GM23338 (cell line): ENCODE measurements at regions not wholly inside any gene's neighbourhood (a gene's known extent, or its start where the extent isn't known, plus 50 kb on each side); places are given as distances from the start of the nearest gene placed in this dataset.

Experiments
- ATAC-seq: fragments of 200-7000 bp; cut with Tn5 transposase; 3 replicates; pipeline ENCODE4 v1.9.1; 2020
- DNase-seq: peaks from one replicate; pipeline ENCODE4 v3.0.0-alpha.2; 2015; ENCODE audit warnings: low spot score
- H2AFZ ChIP-seq: fragments of 200-600 bp; sonication (generic); 2 replicates; pipeline ENCODE4 v1.8.0; 2016; ENCODE audit warnings: antibody characterized with exemption, mild to moderate bottlenecking, moderate library complexity
- H3F3A ChIP-seq: fragments of 200-600 bp; sonication (generic); replicated peaks from 2 replicates; pipeline ENCODE4 v1.8.0; 2017; ENCODE audit warnings: antibody characterized with exemption, mixed run types, low read depth
- H3K27ac ChIP-seq: fragments of 200-600 bp; sonication (generic); 2 replicates; pipeline ENCODE4 v1.6.1; 2016; ENCODE audit warnings: low read depth
- H3K27me3 ChIP-seq: fragments of 200-600 bp; sonication (generic); 2 replicates; pipeline ENCODE4 v1.8.0; 2016; ENCODE audit warnings: mild to moderate bottlenecking, mixed run types, moderate library complexity; ENCODE audit not compliant: insufficient read depth
- H3K36me3 ChIP-seq: fragments of 200-600 bp; sonication (generic); 2 replicates; pipeline ENCODE4 v1.8.0; 2016; ENCODE audit warnings: mild to moderate bottlenecking; ENCODE audit not compliant: insufficient read depth
- H3K4me1 ChIP-seq: fragments of 200-600 bp; sonication (generic); 2 replicates; pipeline ENCODE4 v1.8.0; 2016; ENCODE audit warnings: mild to moderate bottlenecking, moderate library complexity; ENCODE audit not compliant: insufficient read depth
- H3K4me2 ChIP-seq: fragments of 200-600 bp; sonication (generic); 2 replicates; pipeline ENCODE4 v1.7.1; 2017; ENCODE audit warnings: mixed run types
- H3K4me3 ChIP-seq: fragments of 200-600 bp; sonication (generic); 2 replicates; pipeline ENCODE4 v1.6.1; 2016; ENCODE audit warnings: mixed run types
- H3K79me2 ChIP-seq: fragments of 200-600 bp; sonication (generic); replicated peaks from 2 replicates; pipeline ENCODE4 v1.8.0; 2017; ENCODE audit warnings: mild to moderate bottlenecking; ENCODE audit not compliant: insufficient read depth
- H3K9me2 ChIP-seq: fragments of 200-600 bp; sonication (generic); 2 replicates; pipeline ENCODE4 v1.8.0; 2017; ENCODE audit not compliant: insufficient read depth
- H4K20me1 ChIP-seq: fragments of 200-600 bp; sonication (generic); replicated peaks from 2 replicates; pipeline ENCODE4 v1.8.0; 2017; ENCODE audit warnings: mild to moderate bottlenecking; ENCODE audit not compliant: insufficient read depth
- H3K27ac Mint-ChIP-seq: 2 replicates; pipeline ENCODE4 v1.8.0; 2020; ENCODE audit warnings: inconsistent platforms, mild to moderate bottlenecking, moderate library complexity, mixed read lengths
- H3K27me3 Mint-ChIP-seq: 3 replicates; pipeline ENCODE4 v1.8.0; 2022; ENCODE audit warnings: low read depth, mild to moderate bottlenecking, moderate library complexity, mixed read lengths, inconsistent platforms; ENCODE audit not compliant: insufficient read depth, poor library complexity
- H3K36me3 Mint-ChIP-seq: 3 replicates; pipeline ENCODE4 v1.8.0; 2021; ENCODE audit warnings: low read depth, mild to moderate bottlenecking, inconsistent platforms, moderate library complexity, mixed read lengths
- H3K4me1 Mint-ChIP-seq: 3 replicates; pipeline ENCODE4 v1.8.0; 2020; ENCODE audit warnings: mild to moderate bottlenecking, inconsistent platforms, mixed read lengths
- H3K4me3 Mint-ChIP-seq: 3 replicates; pipeline ENCODE4 v1.8.0; 2021; ENCODE audit warnings: moderate library complexity, mild to moderate bottlenecking, inconsistent platforms, mixed read lengths
- H3K9me3 Mint-ChIP-seq: 3 replicates; pipeline ENCODE4 v1.8.0; 2020; ENCODE audit warnings: moderate library complexity, mild to moderate bottlenecking, inconsistent platforms, mixed read lengths
- CREB1 ChIP-seq: fragments of 250-450 bp; sonication (Bioruptor Pico); IDR thresholded peaks from 2 replicates; pipeline ENCODE4 v1.5.0; 2020; ENCODE audit warnings: low read depth, mild to moderate bottlenecking, moderate library complexity
- EZH2 ChIP-seq: fragments of 200-600 bp; sonication (generic); IDR thresholded peaks from one replicate; pipeline ENCODE4 v1.8.0; 2017; ENCODE audit warnings: antibody characterized with exemption, mild to moderate bottlenecking, low read depth; ENCODE audit not compliant: unreplicated experiment
- EZH2phosphoT487 ChIP-seq: fragments of 200-600 bp; sonication (generic); IDR thresholded peaks from one replicate; pipeline ENCODE4 v1.8.1; 2018; ENCODE audit warnings: antibody characterized with exemption; ENCODE audit not compliant: unreplicated experiment
- JUNB ChIP-seq: IDR thresholded peaks from one replicate; pipeline ENCODE4 v1.6.1; 2016; ENCODE audit warnings: antibody characterized with exemption; ENCODE audit not compliant: unreplicated experiment
- NANOG ChIP-seq: IDR thresholded peaks from 2 replicates; pipeline ENCODE4 v1.6.1; 2016; ENCODE audit warnings: antibody characterized with exemption, borderline replicate concordance
- POLR2AphosphoS5 ChIP-seq: IDR thresholded peaks from 2 replicates; pipeline ENCODE4 v1.6.1; 2016; ENCODE audit warnings: antibody characterized with exemption, low read depth
- STAT1 ChIP-seq: IDR thresholded peaks from one replicate; pipeline ENCODE4 v1.6.1; 2016; ENCODE audit warnings: antibody characterized with exemption; ENCODE audit not compliant: unreplicated experiment
- ZNF114 ChIP-seq: fragments of 250-450 bp; sonication (Bioruptor Pico); IDR thresholded peaks from 2 replicates; pipeline ENCODE4 v1.5.0; 2020; ENCODE audit warnings: mild to moderate bottlenecking, moderate library complexity
- TF ChIP-seq, protein P1 (sequence below): IDR thresholded peaks from one replicate; pipeline ENCODE4 v1.6.1; 2018; ENCODE audit warnings: antibody characterized with exemption; ENCODE audit not compliant: unreplicated experiment
- TF ChIP-seq, protein P2 (sequence below): IDR thresholded peaks from 2 replicates; pipeline ENCODE4 v1.6.1; 2016; ENCODE audit warnings: antibody characterized with exemption
- TF ChIP-seq, protein P3 (sequence below): fragments of 250-450 bp; sonication (Bioruptor Pico); IDR thresholded peaks from 2 replicates; pipeline ENCODE4 v1.5.0; 2020; ENCODE audit warnings: mild to moderate bottlenecking, moderate library complexity
- TF ChIP-seq, protein P4 (sequence below), 2 experiments: fragments of 200-600 bp in 1 of 2; sonication (generic) in 1 of 2; conservative IDR thresholded peaks; 2 replicates each; pipeline versions ENCODE4 v1.5.1 to v1.6.1; 2016 to 2017; ENCODE audit warnings: antibody characterized with exemption in 2 of 2, low read depth in 2 of 2, mild to moderate bottlenecking in 2 of 2, moderate library complexity in 1 of 2

DNA sequence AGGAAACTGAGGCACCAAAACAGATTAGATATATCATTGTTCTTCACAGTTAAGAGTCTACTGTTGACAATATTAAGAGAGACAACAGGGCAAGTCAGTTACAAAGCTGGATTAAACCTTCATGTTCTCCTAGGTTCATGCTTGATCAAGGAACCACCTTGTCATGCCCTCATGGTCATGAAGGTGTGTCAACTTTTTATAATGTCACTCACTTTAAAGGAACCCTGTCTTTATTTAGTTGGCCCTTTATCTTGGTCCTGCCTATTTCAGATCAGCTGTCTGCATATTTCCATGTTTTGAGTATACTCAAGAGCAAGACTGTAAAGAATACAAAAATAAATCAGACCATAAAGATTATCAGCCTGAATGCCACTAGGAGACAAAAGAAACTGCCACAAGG lies 140.2 kb upstream of the FAM241A start:
- ATAC-seq = no peak
- Histone ChIP-seq H3K9me2 (no peaks in the 10 kb centered on the region), H3K4me2 (no peak overlapping the region), H3K79me2 (no peaks in the 10 kb centered on the region), H2AFZ (no peak overlapping the region), H4K20me1 (no peaks in the 10 kb centered on the region), H3K4me3 (no peak overlapping the region), H3K36me3 (no peaks in the 10 kb centered on the region), H3K4me1 (0 out of 2 replicates have a peak, but pooled peaks cover 6% of the 10 kb centered on the region), H3K27me3 (no peaks in the 10 kb centered on the region), H3F3A (no peaks in the 10 kb centered on the region), H3K27ac (no peak overlapping the region)
- TF ChIP-seq POLR2AphosphoS5 = no peak
- TF ChIP-seq ZNF114 (CRISPR knock-in tag) = no peak
- no peak for TF ChIP-seq CREB1
- TF ChIP-seq, protein P1, sequence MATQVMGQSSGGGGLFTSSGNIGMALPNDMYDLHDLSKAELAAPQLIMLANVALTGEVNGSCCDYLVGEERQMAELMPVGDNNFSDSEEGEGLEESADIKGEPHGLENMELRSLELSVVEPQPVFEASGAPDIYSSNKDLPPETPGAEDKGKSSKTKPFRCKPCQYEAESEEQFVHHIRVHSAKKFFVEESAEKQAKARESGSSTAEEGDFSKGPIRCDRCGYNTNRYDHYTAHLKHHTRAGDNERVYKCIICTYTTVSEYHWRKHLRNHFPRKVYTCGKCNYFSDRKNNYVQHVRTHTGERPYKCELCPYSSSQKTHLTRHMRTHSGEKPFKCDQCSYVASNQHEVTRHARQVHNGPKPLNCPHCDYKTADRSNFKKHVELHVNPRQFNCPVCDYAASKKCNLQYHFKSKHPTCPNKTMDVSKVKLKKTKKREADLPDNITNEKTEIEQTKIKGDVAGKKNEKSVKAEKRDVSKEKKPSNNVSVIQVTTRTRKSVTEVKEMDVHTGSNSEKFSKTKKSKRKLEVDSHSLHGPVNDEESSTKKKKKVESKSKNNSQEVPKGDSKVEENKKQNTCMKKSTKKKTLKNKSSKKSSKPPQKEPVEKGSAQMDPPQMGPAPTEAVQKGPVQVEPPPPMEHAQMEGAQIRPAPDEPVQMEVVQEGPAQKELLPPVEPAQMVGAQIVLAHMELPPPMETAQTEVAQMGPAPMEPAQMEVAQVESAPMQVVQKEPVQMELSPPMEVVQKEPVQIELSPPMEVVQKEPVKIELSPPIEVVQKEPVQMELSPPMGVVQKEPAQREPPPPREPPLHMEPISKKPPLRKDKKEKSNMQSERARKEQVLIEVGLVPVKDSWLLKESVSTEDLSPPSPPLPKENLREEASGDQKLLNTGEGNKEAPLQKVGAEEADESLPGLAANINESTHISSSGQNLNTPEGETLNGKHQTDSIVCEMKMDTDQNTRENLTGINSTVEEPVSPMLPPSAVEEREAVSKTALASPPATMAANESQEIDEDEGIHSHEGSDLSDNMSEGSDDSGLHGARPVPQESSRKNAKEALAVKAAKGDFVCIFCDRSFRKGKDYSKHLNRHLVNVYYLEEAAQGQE = no peak
- TF ChIP-seq, protein P2, sequence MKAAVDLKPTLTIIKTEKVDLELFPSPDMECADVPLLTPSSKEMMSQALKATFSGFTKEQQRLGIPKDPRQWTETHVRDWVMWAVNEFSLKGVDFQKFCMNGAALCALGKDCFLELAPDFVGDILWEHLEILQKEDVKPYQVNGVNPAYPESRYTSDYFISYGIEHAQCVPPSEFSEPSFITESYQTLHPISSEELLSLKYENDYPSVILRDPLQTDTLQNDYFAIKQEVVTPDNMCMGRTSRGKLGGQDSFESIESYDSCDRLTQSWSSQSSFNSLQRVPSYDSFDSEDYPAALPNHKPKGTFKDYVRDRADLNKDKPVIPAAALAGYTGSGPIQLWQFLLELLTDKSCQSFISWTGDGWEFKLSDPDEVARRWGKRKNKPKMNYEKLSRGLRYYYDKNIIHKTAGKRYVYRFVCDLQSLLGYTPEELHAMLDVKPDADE = no peak
- TF ChIP-seq NANOG = no peak
- no peak for TF ChIP-seq EZH2phosphoT487
- TF ChIP-seq, protein P3, sequence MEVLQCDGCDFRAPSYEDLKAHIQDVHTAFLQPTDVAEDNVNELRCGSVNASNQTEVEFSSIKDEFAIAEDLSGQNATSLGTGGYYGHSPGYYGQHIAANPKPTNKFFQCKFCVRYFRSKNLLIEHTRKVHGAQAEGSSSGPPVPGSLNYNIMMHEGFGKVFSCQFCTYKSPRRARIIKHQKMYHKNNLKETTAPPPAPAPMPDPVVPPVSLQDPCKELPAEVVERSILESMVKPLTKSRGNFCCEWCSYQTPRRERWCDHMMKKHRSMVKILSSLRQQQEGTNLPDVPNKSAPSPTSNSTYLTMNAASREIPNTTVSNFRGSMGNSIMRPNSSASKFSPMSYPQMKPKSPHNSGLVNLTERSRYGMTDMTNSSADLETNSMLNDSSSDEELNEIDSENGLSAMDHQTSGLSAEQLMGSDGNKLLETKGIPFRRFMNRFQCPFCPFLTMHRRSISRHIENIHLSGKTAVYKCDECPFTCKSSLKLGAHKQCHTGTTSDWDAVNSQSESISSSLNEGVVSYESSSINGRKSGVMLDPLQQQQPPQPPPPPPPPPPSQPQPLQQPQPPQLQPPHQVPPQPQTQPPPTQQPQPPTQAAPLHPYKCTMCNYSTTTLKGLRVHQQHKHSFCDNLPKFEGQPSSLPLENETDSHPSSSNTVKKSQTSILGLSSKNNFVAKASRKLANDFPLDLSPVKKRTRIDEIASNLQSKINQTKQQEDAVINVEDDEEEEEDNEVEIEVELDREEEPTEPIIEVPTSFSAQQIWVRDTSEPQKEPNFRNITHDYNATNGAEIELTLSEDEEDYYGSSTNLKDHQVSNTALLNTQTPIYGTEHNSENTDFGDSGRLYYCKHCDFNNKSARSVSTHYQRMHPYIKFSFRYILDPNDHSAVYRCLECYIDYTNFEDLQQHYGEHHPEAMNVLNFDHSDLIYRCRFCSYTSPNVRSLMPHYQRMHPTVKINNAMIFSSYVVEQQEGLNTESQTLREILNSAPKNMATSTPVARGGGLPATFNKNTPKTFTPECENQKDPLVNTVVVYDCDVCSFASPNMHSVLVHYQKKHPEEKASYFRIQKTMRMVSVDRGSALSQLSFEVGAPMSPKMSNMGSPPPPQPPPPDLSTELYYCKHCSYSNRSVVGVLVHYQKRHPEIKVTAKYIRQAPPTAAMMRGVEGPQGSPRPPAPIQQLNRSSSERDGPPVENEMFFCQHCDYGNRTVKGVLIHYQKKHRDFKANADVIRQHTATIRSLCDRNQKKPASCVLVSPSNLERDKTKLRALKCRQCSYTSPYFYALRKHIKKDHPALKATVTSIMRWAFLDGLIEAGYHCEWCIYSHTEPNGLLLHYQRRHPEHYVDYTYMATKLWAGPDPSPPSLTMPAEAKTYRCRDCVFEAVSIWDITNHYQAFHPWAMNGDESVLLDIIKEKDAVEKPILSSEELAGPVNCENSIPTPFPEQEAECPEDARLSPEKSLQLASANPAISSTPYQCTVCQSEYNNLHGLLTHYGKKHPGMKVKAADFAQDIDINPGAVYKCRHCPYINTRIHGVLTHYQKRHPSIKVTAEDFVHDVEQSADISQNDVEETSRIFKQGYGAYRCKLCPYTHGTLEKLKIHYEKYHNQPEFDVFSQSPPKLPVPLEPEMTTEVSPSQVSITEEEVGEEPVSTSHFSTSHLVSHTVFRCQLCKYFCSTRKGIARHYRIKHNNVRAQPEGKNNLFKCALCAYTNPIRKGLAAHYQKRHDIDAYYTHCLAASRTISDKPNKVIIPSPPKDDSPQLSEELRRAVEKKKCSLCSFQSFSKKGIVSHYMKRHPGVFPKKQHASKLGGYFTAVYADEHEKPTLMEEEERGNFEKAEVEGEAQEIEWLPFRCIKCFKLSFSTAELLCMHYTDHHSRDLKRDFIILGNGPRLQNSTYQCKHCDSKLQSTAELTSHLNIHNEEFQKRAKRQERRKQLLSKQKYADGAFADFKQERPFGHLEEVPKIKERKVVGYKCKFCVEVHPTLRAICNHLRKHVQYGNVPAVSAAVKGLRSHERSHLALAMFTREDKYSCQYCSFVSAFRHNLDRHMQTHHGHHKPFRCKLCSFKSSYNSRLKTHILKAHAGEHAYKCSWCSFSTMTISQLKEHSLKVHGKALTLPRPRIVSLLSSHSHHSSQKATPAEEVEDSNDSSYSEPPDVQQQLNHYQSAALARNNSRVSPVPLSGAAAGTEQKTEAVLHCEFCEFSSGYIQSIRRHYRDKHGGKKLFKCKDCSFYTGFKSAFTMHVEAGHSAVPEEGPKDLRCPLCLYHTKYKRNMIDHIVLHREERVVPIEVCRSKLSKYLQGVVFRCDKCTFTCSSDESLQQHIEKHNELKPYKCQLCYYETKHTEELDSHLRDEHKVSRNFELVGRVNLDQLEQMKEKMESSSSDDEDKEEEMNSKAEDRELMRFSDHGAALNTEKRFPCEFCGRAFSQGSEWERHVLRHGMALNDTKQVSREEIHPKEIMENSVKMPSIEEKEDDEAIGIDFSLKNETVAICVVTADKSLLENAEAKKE (CRISPR knock-in tag) = no peak
- TF ChIP-seq STAT1 = no peak
- TF ChIP-seq EZH2 = no peak
- no peak for TF ChIP-seq JUNB
- TF ChIP-seq, protein P4, sequence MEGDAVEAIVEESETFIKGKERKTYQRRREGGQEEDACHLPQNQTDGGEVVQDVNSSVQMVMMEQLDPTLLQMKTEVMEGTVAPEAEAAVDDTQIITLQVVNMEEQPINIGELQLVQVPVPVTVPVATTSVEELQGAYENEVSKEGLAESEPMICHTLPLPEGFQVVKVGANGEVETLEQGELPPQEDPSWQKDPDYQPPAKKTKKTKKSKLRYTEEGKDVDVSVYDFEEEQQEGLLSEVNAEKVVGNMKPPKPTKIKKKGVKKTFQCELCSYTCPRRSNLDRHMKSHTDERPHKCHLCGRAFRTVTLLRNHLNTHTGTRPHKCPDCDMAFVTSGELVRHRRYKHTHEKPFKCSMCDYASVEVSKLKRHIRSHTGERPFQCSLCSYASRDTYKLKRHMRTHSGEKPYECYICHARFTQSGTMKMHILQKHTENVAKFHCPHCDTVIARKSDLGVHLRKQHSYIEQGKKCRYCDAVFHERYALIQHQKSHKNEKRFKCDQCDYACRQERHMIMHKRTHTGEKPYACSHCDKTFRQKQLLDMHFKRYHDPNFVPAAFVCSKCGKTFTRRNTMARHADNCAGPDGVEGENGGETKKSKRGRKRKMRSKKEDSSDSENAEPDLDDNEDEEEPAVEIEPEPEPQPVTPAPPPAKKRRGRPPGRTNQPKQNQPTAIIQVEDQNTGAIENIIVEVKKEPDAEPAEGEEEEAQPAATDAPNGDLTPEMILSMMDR (conservative IDR thresholded peaks at IDR 0.05; ENCODE audit: low read depth in 2 of 2) = no peak
- H3K4me1 Mint-ChIP-seq = peaks cover 14% of the 10 kb centered on the region; the same call in 2 of the 3 replicates
- H3K9me3 Mint-ChIP-seq = no peaks in the 10 kb centered on the region
- H3K27ac Mint-ChIP-seq = no peak overlapping the region
- no peak overlapping the region for H3K4me3 Mint-ChIP-seq
- no peaks in the 10 kb centered on the region for H3K36me3 Mint-ChIP-seq
- DNase-seq = no peak
- H3K27me3 Mint-ChIP-seq = no peaks in the 10 kb centered on the region
